Neural cell (in vitro differentiated cells): ENCODE measurements at regions not wholly inside any gene's neighbourhood (a gene's known extent, or its start where the extent isn't known, plus 50 kb on each side); places are given as distances from the start of the nearest gene placed in this dataset.

Source experiments
- CTCF ChIP-seq: fragments of 450-650 bp; IDR thresholded peaks from 2 replicates; pipeline ENCODE4 v1.5.1; 2014; ENCODE audit warnings: antibody characterized with exemption, mild to moderate bottlenecking, moderate library complexity; ENCODE audit not compliant: poor library complexity, severe bottlenecking
- EP300 ChIP-seq: fragments of 450-650 bp; conservative IDR thresholded peaks from 2 replicates; pipeline ENCODE4 v1.6.1; 2014; ENCODE audit warnings: antibody characterized with exemption, mild to moderate bottlenecking, moderate library complexity; ENCODE audit not compliant: poor library complexity, severe bottlenecking
- EZH2 ChIP-seq: fragments of 200-600, 300-800 bp; shearing (Covaris generic), sonication (generic); IDR thresholded peaks from 2 replicates; pipeline ENCODE4 v1.6.1; 2014; ENCODE audit warnings: antibody characterized with exemption, low read length, borderline replicate concordance, mild to moderate bottlenecking; ENCODE audit not compliant: insufficient read depth, poor library complexity, severe bottlenecking
- MXI1 ChIP-seq: fragments of 450-650 bp; conservative IDR thresholded peaks from 2 replicates; pipeline ENCODE4 v1.6.1; 2014; ENCODE audit warnings: antibody characterized with exemption, mild to moderate bottlenecking; ENCODE audit not compliant: poor library complexity, severe bottlenecking
- POLR2AphosphoS5 ChIP-seq: IDR thresholded peaks from 2 replicates; pipeline ENCODE4 v1.6.1; 2012
- RAD21 ChIP-seq: fragments of 450-650 bp; conservative IDR thresholded peaks from 2 replicates; pipeline ENCODE4 v1.6.1; 2014; ENCODE audit warnings: antibody characterized with exemption, mild to moderate bottlenecking, moderate library complexity
- TAF1 ChIP-seq: IDR thresholded peaks from 2 replicates; pipeline ENCODE4 v1.6.1; 2012; ENCODE audit warnings: low read depth
- TF ChIP-seq, protein P1 (sequence below): IDR thresholded peaks from 2 replicates; pipeline ENCODE4 v1.6.1; 2012; ENCODE audit warnings: borderline replicate concordance

DNA sequence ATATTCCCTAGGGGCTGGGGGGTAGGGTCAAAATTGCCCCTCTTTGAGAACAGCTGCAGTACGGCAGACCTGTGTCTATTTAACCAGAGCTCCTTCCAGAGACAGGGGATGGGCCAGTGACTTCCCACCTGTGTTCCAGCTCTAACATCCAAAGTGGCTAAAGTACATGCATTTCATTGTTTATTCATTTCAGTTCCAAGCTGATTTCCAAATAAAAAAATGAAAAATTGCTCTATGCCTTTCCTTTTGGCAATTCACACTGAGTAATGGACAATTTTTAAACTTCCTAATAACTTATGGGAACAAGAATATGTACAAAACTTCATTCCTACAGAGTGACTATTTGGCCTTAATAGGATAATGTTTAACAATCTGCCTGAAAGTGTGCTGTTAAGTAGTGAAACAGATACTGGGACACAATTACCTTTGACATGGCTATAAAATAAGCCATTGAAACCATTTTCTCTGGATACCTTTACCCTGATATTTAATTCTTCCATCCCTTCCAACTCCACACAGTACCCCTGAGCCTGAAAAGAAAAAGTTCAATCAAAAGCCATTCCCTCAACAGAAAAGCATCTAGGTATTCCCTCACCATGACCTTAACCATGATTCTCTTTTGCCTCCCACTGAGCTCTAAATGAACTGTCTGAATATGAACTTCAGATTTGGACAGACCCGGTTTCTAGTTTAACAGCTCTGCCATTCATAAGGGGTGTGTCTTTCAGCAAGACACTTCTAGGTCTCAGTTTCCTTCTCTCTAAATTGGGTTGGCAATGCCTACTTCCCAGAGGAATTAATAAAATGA lies 73.1 kb downstream of the RDH14 start:
- TF ChIP-seq EP300 (no peak), CTCF (no peak), POLR2AphosphoS5 (no peak), EZH2 (no peak), TAF1 (no peak), MXI1 (no peak), RAD21 (no peak)
- TF ChIP-seq, protein P1, sequence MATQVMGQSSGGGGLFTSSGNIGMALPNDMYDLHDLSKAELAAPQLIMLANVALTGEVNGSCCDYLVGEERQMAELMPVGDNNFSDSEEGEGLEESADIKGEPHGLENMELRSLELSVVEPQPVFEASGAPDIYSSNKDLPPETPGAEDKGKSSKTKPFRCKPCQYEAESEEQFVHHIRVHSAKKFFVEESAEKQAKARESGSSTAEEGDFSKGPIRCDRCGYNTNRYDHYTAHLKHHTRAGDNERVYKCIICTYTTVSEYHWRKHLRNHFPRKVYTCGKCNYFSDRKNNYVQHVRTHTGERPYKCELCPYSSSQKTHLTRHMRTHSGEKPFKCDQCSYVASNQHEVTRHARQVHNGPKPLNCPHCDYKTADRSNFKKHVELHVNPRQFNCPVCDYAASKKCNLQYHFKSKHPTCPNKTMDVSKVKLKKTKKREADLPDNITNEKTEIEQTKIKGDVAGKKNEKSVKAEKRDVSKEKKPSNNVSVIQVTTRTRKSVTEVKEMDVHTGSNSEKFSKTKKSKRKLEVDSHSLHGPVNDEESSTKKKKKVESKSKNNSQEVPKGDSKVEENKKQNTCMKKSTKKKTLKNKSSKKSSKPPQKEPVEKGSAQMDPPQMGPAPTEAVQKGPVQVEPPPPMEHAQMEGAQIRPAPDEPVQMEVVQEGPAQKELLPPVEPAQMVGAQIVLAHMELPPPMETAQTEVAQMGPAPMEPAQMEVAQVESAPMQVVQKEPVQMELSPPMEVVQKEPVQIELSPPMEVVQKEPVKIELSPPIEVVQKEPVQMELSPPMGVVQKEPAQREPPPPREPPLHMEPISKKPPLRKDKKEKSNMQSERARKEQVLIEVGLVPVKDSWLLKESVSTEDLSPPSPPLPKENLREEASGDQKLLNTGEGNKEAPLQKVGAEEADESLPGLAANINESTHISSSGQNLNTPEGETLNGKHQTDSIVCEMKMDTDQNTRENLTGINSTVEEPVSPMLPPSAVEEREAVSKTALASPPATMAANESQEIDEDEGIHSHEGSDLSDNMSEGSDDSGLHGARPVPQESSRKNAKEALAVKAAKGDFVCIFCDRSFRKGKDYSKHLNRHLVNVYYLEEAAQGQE: no peak
